ENCODE measurements at regions not wholly inside any gene's neighbourhood (a gene's known extent, or its start where the extent isn't known, plus 50 kb on each side); places are given as distances from the start of the nearest gene placed in this dataset.

DNA sequence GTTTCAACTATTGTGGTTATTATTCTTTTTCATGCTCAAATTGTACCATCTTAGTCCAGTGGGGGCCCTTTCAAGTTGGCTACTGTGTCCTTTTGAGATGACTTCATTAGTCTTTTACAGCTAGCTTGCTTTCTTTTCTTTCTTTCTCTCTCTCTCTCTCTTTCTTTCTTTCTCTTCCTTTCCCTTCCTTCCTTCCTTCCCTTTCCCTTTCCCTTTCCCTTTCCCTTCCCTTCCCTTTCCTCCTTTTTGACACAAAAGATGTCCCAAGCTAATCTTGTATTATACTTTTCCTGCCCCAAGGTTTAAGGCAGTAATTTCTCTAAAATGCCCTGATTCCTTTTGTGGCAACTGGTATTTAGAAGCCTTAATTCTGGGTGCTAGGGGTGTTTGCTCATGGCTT, 213.0 kb upstream of the TBC1D5 start:
- in situ Hi-C loops (cut with HindIII; ENCODE audit: low pct_ligation_motif_present, low sequenced_read_pairs) = no loop called here
- no peaks in the 10 kb centered on the region for H3K36me3 ChIP-seq (replicated peaks)
- no peaks in the 10 kb centered on the region for H3K27me3 ChIP-seq (replicated peaks)
- no peak overlapping the region for H3K27ac ChIP-seq
- H3K4me3 ChIP-seq (ENCODE audit: low read depth, low read length) = no peak overlapping the region
- TF ChIP-seq CTCF (IDR thresholded peaks at IDR 0.05; ENCODE audit: low read depth, low read length, missing control alignments) = no peak
- DNase-seq = no peak

- H3K27me3 ChIP-seq (replicated peaks) = no peaks in the 10 kb centered on the region
- DNase-seq = no peak
- no peaks in the 10 kb centered on the region for H3K36me3 ChIP-seq (replicated peaks)
- H3K27ac ChIP-seq = no peak overlapping the region
- no peak for TF ChIP-seq CTCF (IDR thresholded peaks at IDR 0.05; ENCODE audit: low read depth, low read length, missing control alignments)
- in situ Hi-C loops (cut with HindIII; ENCODE audit: low pct_ligation_motif_present, low sequenced_read_pairs) = no loop called here
- H3K4me3 ChIP-seq (ENCODE audit: low read depth, low read length) = no peak overlapping the region
Observed at GRCh38 chr3:17954801-17955200, 212.4 kb upstream of the TBC1D5 start.

- Histone ChIP-seq H3K27ac (no peak overlapping the region), H3K4me3 (ENCODE audit: low read depth, low read length) (no peak overlapping the region), H3K27me3 (replicated peaks) (no peaks in the 10 kb centered on the region), H3K36me3 (replicated peaks) (no peaks in the 10 kb centered on the region)
- no peak for DNase-seq
- in situ Hi-C loops (cut with HindIII; ENCODE audit: low pct_ligation_motif_present, low sequenced_read_pairs) = no loop called here
- no peak for TF ChIP-seq CTCF (IDR thresholded peaks at IDR 0.05; ENCODE audit: low read depth, low read length, missing control alignments)
Observed at GRCh38 chr3:17951241-17951640, 208.8 kb upstream of the TBC1D5 start.

- no peaks in the 10 kb centered on the region for H3K36me3 ChIP-seq (replicated peaks)
- H3K27me3 ChIP-seq (replicated peaks) = no peaks in the 10 kb centered on the region
- H3K27ac ChIP-seq = no peak overlapping the region
- DNase-seq = no peak
- in situ Hi-C loops (cut with HindIII; ENCODE audit: low pct_ligation_motif_present, low sequenced_read_pairs) = no loop called here
- no peak overlapping the region for H3K4me3 ChIP-seq (ENCODE audit: low read depth, low read length)
- TF ChIP-seq CTCF (IDR thresholded peaks at IDR 0.05; ENCODE audit: low read depth, low read length, missing control alignments) = no peak
Observed at GRCh38 chr3:17949101-17949500, 206.7 kb upstream of the TBC1D5 start.

GRCh38 chr3:17947833-17948232, 205.4 kb upstream of the TBC1D5 start:
- Histone ChIP-seq H3K36me3 (replicated peaks) (no peaks in the 10 kb centered on the region), H3K27me3 (replicated peaks) (no peaks in the 10 kb centered on the region), H3K27ac (no peak overlapping the region), H3K4me3 (ENCODE audit: low read depth, low read length) (no peak overlapping the region)
- TF ChIP-seq CTCF (IDR thresholded peaks at IDR 0.05; ENCODE audit: low read depth, low read length, missing control alignments) = no peak
- in situ Hi-C loops (cut with HindIII; ENCODE audit: low pct_ligation_motif_present, low sequenced_read_pairs) = no loop called here
- no peak for DNase-seq

- in situ Hi-C loops (cut with HindIII; ENCODE audit: low pct_ligation_motif_present, low sequenced_read_pairs) = no loop called here
- no peak for DNase-seq
- H3K27ac ChIP-seq = no peak overlapping the region
- no peak for TF ChIP-seq CTCF (IDR thresholded peaks at IDR 0.05; ENCODE audit: low read depth, low read length, missing control alignments)
- no peaks in the 10 kb centered on the region for H3K27me3 ChIP-seq (replicated peaks)
- no peak overlapping the region for H3K4me3 ChIP-seq (ENCODE audit: low read depth, low read length)
- H3K36me3 ChIP-seq (replicated peaks) = no peaks in the 10 kb centered on the region
Observed at GRCh38 chr3:17946619-17947018, 204.2 kb upstream of the TBC1D5 start.

All from brain microvascular endothelial cell (primary cell).